Activated T-helper 9 cell treated with anti-CD3 and anti-CD28 coated beads, Interleukin-2, amount 50 U/mL, for 16 hours (primary cell): ENCODE measurements at regions not wholly inside any gene's neighbourhood (a gene's known extent, or its start where the extent isn't known, plus 50 kb on each side); places are given as distances from the start of the nearest gene placed in this dataset.

Experiments used
- DNase-seq: peaks from one replicate; pipeline ENCODE4 v3.0.0-alpha.2; 2020; ENCODE audit warnings: low read depth

DNA sequence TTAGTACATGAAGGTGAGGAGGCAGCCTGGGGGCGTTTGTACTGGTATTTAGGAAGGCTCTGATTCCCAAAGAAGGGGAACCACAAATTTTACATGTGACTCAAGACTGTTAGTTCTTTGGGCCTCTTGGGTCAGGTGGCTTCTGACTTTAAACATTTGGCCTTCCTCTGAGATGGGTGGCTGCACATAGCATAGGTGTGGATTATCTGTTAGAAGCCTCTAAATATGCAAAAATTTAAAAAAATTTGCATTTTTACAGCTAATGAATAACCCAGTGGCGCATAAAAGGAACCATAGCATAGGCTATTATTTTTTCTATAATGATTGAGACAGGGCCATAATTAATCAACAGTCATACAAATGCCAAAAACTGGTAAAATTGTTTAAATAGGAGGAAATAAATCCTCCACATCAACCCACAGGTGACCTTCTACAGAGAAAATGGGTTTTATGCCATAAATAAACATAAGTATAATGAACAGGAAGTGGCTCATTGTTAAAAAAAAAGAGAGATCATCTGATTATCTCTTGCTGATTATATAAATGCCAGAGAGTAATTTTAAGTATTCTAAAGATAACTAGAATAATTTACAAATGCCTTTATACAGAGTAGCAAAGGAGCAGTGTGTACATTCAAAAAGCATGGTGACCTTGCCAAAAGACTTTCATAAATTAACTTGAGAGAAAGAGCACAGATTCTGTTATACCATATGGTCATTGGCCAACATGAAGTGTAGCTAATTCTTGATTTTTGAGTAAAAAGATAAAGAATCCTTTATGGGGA, 284.2 kb upstream of the ATP2B1 start:
- no peak for DNase-seq

- no peak for DNase-seq
Observed at GRCh38 chr12:89991807-89992590, 283.4 kb upstream of the ATP2B1 start.

DNA sequence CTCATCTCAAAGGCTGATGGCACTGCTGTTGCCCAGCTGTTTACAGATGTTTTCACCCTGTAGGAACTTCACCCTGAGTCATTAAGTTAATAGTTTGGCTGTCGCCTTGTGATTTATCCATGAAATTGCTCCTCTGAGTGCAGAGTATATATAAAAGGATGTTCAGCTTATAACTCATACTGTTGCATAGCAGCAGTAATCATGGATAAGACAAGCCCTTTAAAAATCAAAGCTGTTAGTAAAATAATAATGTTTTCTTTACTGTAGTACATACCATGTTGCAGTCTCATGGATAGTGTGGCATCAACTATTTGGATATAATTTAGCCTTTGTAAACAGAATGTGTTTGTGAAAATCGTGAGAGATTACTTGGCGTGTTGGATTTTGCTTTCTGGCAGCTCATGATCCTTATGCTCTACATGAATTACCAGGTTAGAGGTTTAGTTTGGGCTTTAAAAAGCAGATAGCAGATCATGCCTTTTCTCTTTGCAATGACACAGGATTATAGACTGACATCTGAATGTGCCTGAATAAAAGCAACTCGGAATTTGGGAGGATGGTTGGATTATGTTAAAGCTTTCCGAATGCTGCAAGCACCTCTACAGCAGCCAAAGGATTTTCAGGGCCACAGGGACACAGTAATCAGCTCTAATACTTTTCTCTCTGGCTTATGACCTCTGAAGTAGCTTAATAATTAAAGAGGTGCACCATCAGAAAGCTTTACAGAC, 279.7 kb upstream of the ATP2B1 start:
- no peak for DNase-seq

- DNase-seq, result no peak
Observed at GRCh38 chr12:89985935-89986334, 277.3 kb upstream of the ATP2B1 start.

DNA sequence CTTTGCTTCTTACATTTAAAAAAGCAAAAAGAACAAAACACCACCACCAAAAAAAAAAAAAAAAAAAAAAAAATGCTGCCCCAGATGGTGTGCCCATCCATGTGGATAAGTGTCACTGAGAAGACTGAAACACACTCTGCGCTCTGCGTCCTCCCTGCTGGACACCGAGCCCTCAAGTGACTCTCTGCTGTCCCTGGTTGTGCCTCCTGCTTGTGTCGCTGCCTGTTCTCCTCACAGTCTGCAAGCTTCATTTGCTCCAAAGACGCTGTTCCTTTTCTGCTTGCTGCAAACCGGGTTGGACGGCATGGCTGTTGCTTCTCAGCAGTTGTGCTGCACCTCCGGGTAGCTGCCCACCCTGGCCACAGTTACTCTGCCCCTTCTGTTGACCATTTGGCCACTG, 276.2 kb upstream of the ATP2B1 start:
- no peak for DNase-seq

- DNase-seq, result no peak
Observed at GRCh38 chr12:89983622-89984021, 275.0 kb upstream of the ATP2B1 start.

DNA sequence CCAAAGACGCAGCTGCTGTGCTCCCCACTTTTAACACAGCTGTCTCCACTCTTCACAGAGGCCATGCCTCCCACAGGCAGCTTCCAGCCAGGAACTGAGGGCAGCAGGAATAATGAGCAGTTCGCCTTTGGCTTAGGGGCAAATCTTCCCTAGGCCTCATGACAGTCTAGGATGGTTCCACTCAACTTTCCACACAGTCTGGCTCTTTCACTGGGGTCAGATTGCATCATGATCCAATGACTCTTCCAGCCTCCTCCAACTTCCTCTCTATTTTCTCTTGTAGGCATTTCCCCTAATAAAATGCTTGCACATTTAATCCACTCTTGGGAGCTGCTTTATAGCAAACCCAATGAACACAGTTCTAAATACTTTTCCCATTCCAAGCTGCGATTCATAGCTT, 271.6 kb upstream of the ATP2B1 start:
- DNase-seq, result no peak

- DNase-seq, result no peak
Observed at GRCh38 chr12:89977405-89978085, 268.9 kb upstream of the ATP2B1 start.

- DNase-seq, result no peak
Observed at GRCh38 chr12:89976866-89977265, 268.2 kb upstream of the ATP2B1 start.

- no peak for DNase-seq
Observed at GRCh38 chr12:89975574-89975973, 266.9 kb upstream of the ATP2B1 start.

GRCh38 chr12:89971880-89972279, 263.2 kb upstream of the ATP2B1 start:
- DNase-seq, result no peak

GRCh38 chr12:89970722-89971121, 262.1 kb upstream of the ATP2B1 start:
- no peak for DNase-seq

- DNase-seq, result no peak
Observed at GRCh38 chr12:89969093-89969492, 260.5 kb upstream of the ATP2B1 start.

DNA sequence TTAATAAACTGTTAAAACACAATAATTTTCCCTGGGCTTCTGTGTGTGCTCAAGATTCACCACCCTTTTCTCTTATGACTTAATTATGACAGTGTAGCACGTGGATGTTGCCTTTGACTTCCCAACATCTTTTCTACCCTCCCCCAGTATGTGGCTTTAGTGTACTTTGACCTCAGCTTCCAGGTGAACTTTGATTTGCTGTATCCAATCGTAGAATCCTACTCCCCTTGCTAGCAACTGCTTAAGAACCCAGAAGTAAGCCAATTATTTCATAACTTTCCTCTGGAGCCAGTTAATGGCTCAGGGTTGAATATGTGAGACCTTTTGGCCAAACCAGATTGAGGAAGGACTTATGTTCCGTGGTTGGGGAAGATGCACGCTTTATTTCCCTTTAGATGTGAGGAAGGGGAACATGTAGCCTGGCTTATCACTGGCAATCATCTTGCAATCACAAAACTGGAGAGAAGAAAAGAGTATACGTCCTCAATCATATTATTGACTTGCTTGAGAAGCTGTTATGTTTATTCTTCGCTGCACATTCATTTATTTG, 259.6 kb upstream of the ATP2B1 start:
- no peak for DNase-seq

DNA sequence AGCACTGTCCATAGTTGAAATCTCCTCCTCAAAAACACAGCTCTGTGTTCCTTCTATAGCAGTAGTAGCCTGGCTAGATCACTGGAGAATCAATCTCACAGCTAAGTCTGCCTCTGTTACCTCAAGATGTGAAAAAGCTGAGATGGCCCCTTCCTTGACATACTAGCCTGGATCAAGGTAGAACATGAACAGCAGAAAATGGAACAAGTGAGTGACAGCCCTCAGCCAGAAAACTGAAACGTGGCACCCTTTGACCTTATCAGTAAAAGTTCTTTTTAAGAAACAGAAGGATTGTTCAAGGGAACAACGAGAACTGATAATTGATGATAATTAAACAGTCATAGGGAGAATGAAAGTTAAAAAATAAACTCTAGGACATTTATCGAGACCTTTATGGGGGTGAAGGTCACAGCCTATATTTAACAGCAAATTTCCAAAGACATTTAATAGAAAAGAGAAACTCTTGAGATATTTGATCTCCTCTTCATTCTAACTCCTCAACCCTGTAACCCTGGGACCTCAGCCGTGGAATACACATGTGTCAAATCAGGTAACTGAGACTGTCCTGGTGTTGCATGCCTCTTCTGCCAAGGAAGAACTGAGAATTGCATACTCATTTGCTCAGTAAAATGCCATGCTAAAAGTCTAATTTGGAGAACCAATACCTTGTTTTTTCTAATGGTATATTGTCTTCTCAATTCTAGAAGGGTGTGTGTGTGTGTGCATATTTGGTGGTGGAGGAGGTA, 258.0 kb upstream of the ATP2B1 start:
- no peak for DNase-seq

DNA sequence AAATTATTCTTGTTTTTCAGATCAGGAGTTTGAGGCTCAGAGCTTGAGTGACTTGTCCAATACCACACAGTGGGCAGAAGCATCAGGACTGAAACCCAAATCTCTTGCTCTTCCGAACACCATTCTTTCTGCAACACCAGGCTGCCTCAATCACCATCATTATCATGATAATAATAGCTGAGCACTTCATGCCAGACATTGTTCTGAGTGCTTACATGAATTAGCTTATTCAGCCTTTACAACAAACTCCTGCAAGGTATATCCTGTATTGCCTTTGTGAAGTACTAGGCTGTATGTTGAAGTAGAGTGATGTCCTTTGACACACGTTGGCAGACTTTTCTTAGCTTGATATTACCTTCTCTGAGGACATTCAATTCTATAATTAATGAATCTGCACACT, 257.4 kb upstream of the ATP2B1 start:
- DNase-seq, result no peak

- DNase-seq, result no peak
Observed at GRCh38 chr12:89962648-89963047, 254.0 kb upstream of the ATP2B1 start.

DNA sequence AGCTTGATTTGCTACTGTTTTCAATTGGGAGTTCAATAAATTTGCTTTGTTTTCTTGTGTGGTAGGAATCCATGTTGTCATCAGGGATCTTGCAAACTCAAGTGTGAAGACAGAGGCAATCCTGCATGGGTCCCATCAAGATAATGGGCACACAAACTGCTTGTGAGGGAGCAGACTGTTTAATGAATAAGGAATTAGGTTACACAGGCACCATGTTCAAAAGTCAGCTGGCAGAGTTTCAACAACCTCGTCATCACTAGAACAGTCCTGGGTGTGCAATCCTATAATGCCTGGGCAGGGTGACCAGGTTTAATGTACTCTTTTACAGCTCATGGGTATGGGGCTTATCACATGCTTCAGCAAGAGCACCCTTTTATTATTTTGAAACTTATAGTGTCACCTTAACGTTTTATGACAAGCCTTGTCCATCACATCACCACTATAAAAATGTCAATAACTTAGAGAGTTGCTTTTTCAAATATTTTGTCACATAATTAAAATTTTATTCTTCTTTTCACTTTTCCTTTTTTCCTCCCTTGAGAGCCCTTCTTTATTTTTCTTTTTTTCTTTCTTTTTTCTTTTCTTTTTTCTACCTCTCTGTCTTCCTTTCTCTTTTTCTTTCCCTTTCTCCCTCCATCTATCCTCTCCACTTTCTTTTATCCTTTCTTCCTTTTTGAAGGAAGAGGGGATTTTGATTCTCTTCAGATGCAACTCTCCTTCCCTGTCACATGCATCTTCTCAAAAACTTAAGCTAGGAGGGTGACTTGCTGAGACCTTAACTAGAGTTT, 252.2 kb upstream of the ATP2B1 start:
- no peak for DNase-seq

- no peak for DNase-seq
Observed at GRCh38 chr12:89960011-89960507, 251.4 kb upstream of the ATP2B1 start.

- no peak for DNase-seq
Observed at GRCh38 chr12:89959179-89959578, 250.5 kb upstream of the ATP2B1 start.
